Osteoblast (primary cell): ENCODE measurements at regions not wholly inside any gene's neighbourhood (a gene's known extent, or its start where the extent isn't known, plus 50 kb on each side); places are given as distances from the start of the nearest gene placed in this dataset.

Source experiments
- DNase-seq: peaks from one replicate; pipeline ENCODE4 v3.0.0; 2011; ENCODE audit warnings: low spot score, mixed read lengths; ENCODE audit not compliant: insufficient read length; ENCODE audit errors: missing footprints
- H2AFZ ChIP-seq: 2 replicates; pipeline ENCODE4 v1.6.0; 2011; ENCODE audit warnings: mild to moderate bottlenecking, low read length
- H3K27ac ChIP-seq: 2 replicates; pipeline ENCODE4 v1.5.1; 2011; ENCODE audit warnings: mild to moderate bottlenecking, low read depth, low read length, moderate library complexity
- H3K27me3 ChIP-seq: 2 replicates; pipeline ENCODE4 v1.6.0; 2012; ENCODE audit warnings: mild to moderate bottlenecking, control low read depth, inconsistent platforms, low read length, moderate library complexity; ENCODE audit not compliant: insufficient read depth
- H3K36me3 ChIP-seq: 2 replicates; pipeline ENCODE4 v1.5.1; 2011; ENCODE audit warnings: mild to moderate bottlenecking, low read length, control low read depth, moderate library complexity; ENCODE audit not compliant: insufficient read depth
- H3K4me1 ChIP-seq: 2 replicates; pipeline ENCODE4 v1.5.1; 2011; ENCODE audit warnings: mild to moderate bottlenecking, low read length, control low read depth, moderate library complexity; ENCODE audit not compliant: insufficient read depth
- H3K4me2 ChIP-seq: 2 replicates; pipeline ENCODE4 v1.6.0; 2011; ENCODE audit warnings: mild to moderate bottlenecking, low read length; ENCODE audit not compliant: insufficient read depth
- H3K4me3 ChIP-seq: fragments of 200-600 bp; sonication (generic); 3 replicates; pipeline ENCODE4 v1.5.1; 2012; ENCODE audit warnings: mild to moderate bottlenecking, low read length, inconsistent platforms; ENCODE audit not compliant: insufficient read depth
- H3K79me2 ChIP-seq: 2 replicates; pipeline ENCODE4 v1.6.0; 2012; ENCODE audit warnings: mild to moderate bottlenecking, low read length, control low read depth, inconsistent platforms; ENCODE audit not compliant: insufficient read depth
- H3K9me3 ChIP-seq: 2 replicates; pipeline ENCODE4 v1.5.1; 2011; ENCODE audit warnings: low read depth, low read length, control low read depth
- H4K20me1 ChIP-seq: 2 replicates; pipeline ENCODE4 v1.6.0; 2012; ENCODE audit warnings: mild to moderate bottlenecking, low read length, control low read depth; ENCODE audit not compliant: insufficient read depth
- CTCF ChIP-seq: IDR thresholded peaks from 2 replicates; pipeline ENCODE4 v1.5.1; 2011; ENCODE audit warnings: mild to moderate bottlenecking, low read depth, low read length, moderate library complexity; ENCODE audit errors: extremely low read depth

GRCh38 chr11:110907629-110908028 is 195.4 kb upstream of the ARHGAP20 start:
- Histone ChIP-seq H3K4me1 (peaks cover 8% of the 10 kb centered on the region), H4K20me1 (no peaks in the 10 kb centered on the region), H3K79me2 (no peaks in the 10 kb centered on the region), H2AFZ (no peak overlapping the region), H3K27me3 (no peaks in the 10 kb centered on the region), H3K9me3 (no peaks in the 10 kb centered on the region), H3K4me3 (no peak overlapping the region), H3K4me2 (peak overlapping the region; percentile 14), H3K36me3 (no peaks in the 10 kb centered on the region), H3K27ac (no peak overlapping the region)
- no peak for TF ChIP-seq CTCF
- DNase-seq = no peak

GRCh38 chr11:110903830-110904229 is 191.6 kb upstream of the ARHGAP20 start:
- no peak overlapping the region for H3K4me2 ChIP-seq
- H3K79me2 ChIP-seq = no peaks in the 10 kb centered on the region
- H3K36me3 ChIP-seq = no peaks in the 10 kb centered on the region
- H3K27me3 ChIP-seq = no peaks in the 10 kb centered on the region
- H4K20me1 ChIP-seq = no peaks in the 10 kb centered on the region
- peaks cover 8% of the 10 kb centered on the region for H3K4me1 ChIP-seq
- no peak overlapping the region for H2AFZ ChIP-seq
- no peak overlapping the region for H3K4me3 ChIP-seq
- DNase-seq = no peak
- H3K27ac ChIP-seq = no peak overlapping the region
- TF ChIP-seq CTCF = no peak
- no peaks in the 10 kb centered on the region for H3K9me3 ChIP-seq

GRCh38 chr11:110903378-110903777 is 191.1 kb upstream of the ARHGAP20 start:
- Histone ChIP-seq H3K36me3 (no peaks in the 10 kb centered on the region), H3K27me3 (no peaks in the 10 kb centered on the region)

DNA sequence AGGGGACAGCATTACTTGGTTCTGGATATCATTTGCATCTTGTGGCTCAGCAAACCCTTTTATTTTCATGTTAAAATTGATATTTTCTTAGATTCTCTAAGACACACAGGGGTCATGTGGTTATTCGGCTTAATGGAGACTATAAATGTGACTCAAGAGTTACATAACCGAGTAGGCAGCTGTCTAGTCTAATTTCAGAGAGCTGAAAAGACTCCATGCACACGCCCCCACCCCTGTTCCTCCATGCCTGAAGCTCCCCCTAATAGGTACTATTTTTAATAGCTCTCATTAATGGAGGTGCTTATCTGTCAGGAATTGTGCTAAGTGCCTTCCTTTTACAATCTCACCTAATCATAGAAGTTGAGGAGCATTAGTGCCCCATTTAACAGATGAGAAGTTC is 189.2 kb upstream of the ARHGAP20 start:
- Histone ChIP-seq H3K4me1 (peaks cover 4% of the 10 kb centered on the region), H3K79me2 (no peaks in the 10 kb centered on the region), H3K4me3 (no peak overlapping the region), H3K9me3 (no peaks in the 10 kb centered on the region), H3K36me3 (no peaks in the 10 kb centered on the region), H4K20me1 (no peaks in the 10 kb centered on the region), H3K27ac (no peak overlapping the region), H3K4me2 (no peak overlapping the region), H3K27me3 (no peaks in the 10 kb centered on the region), H2AFZ (no peak overlapping the region)
- TF ChIP-seq CTCF = no peak
- no peak for DNase-seq

More at GRCh38 chr11:110903378-110903777, 191.1 kb upstream of the ARHGAP20 start:
- Histone ChIP-seq H3K79me2 (no peaks in the 10 kb centered on the region), H3K9me3 (no peaks in the 10 kb centered on the region), H3K4me1 (peaks cover 5% of the 10 kb centered on the region), H3K4me3 (no peak overlapping the region), H2AFZ (no peak overlapping the region), H4K20me1 (no peaks in the 10 kb centered on the region), H3K4me2 (no peak overlapping the region), H3K27ac (no peak overlapping the region)
- no peak for TF ChIP-seq CTCF
- DNase-seq = no peak
